Adipocyte (in vitro differentiated cells): ENCODE measurements at regions not wholly inside any gene's neighbourhood (a gene's known extent, or its start where the extent isn't known, plus 50 kb on each side); places are given as distances from the start of the nearest gene placed in this dataset.
"Not testable (repeated sequence)": the region's sequence is repeated elsewhere in the genome, so short reads cannot be mapped to it uniquely, and the experiment has no call there.

Experiments used
- DNase-seq: peaks from one replicate; pipeline ENCODE4 v3.0.0-alpha.2; 2015; ENCODE audit warnings: low read depth
- H3K27me3 ChIP-seq: replicated peaks from 2 replicates; pipeline ENCODE4 v1.7.0; 2013; ENCODE audit warnings: mild to moderate bottlenecking, low read length, moderate library complexity; ENCODE audit not compliant: control insufficient read depth, insufficient read depth
- H3K36me3 ChIP-seq: 2 replicates; pipeline ENCODE4 v1.7.0; 2013; ENCODE audit warnings: low read length, mild to moderate bottlenecking, moderate library complexity; ENCODE audit not compliant: control insufficient read depth, insufficient read depth, severe bottlenecking
- H3K4me1 ChIP-seq: 2 replicates; pipeline ENCODE4 v1.7.0; 2013; ENCODE audit warnings: mild to moderate bottlenecking, low read length, moderate library complexity; ENCODE audit not compliant: control insufficient read depth, insufficient read depth
- H3K4me3 ChIP-seq: 2 replicates; pipeline ENCODE4 v1.7.0; 2013; ENCODE audit warnings: mild to moderate bottlenecking, low read length, moderate library complexity
- H3K9ac ChIP-seq: 2 replicates; pipeline ENCODE4 v1.7.0; 2013; ENCODE audit warnings: mild to moderate bottlenecking, low read length, moderate library complexity
- H3K9me3 ChIP-seq: 2 replicates; pipeline ENCODE4 v1.7.0; 2013; ENCODE audit warnings: mild to moderate bottlenecking, low read length, moderate library complexity; ENCODE audit not compliant: control insufficient read depth

DNA sequence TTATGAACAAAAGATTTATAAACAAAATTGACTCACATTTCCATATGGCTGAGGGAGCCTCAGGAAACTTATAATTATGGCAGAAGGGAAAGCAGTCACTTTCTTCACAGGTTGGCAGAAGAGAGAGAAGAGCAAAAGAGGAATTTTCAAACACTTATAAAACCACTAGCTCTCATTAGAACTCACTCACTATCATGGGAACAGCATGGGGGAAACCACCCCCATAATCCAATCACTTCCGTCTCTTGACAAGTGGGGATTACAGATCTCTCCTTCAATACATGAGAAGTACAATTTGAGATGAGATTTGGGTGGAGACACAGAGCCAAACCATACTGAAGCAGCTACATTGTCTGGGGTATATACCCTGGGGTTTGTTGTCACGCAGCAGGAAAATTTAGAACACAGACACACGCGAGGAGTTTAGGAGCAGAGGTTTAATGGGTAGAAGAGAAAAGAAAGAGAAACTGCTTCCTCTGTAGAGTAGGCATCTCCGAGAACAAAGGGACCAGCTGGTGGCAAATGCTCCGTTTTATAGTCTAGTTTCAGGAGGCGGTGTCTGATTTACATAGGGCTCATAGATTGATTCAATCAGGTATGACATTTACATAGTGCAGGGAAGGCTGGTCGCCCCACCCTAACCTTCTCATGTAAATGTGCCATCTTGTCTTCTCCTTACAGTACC lies 2277.7 kb upstream of the AGA start:
- no peak for DNase-seq
- Histone ChIP-seq H3K9me3 (peaks cover 3% of the 10 kb centered on the region), H3K27me3 (no peaks in the 10 kb centered on the region), H3K4me3 (no peak overlapping the region), H3K4me1 (no peaks in the 10 kb centered on the region), H3K9ac (no peak overlapping the region), H3K36me3 (no peaks in the 10 kb centered on the region)

DNA sequence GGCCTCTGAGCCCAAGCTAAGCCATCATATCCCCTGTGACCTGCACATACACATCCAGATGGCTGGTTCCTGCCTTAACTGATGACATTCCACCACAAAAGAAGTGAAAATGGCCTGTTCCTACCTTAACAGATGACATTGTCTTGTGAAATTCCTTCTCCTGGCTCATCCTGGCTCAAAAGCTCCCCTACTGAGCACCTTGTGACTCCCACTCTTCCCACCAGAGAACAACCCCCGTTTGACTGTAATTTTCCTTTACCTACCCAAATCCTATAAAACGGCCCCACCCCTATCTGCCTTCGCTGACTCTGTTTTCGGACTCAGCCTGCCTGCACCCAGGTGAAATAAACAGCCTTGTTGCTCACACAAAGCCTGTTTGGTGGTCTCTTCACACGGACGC lies 2284.3 kb upstream of the AGA start:
- H3K9me3 ChIP-seq, H3K27me3 ChIP-seq, H3K4me3 ChIP-seq, H3K9ac ChIP-seq, H3K4me1 ChIP-seq, H3K36me3 ChIP-seq, DNase-seq: not testable (repeated sequence)

GRCh38 chr4:179728305-179728704 lies 2286.1 kb upstream of the AGA start:
- no peaks in the 10 kb centered on the region for H3K9me3 ChIP-seq
- DNase-seq, result no peak
- no peaks in the 10 kb centered on the region for H3K36me3 ChIP-seq
- H3K27me3 ChIP-seq, result no peaks in the 10 kb centered on the region
- H3K4me3 ChIP-seq, result no peak overlapping the region
- no peaks in the 10 kb centered on the region for H3K4me1 ChIP-seq
- no peak overlapping the region for H3K9ac ChIP-seq

DNA sequence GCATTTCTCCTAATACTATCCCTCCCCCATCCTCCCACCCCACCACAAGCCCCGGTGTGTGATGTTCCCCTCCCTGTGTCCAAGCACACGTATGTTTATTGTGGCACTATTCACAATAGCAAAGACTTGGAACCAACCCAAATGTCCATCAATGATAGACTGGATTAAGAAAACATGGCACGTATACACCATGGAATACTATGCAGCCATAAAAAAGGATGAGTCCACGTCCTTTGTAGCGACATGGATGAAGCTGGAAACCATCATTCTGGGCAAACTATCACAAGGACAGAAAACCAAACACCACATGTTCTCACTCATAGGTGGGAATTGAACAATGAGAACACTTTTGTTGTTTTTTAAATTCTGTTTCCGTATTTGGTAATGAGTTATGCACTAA lies 2294.6 kb upstream of the AGA start:
- H3K27me3 ChIP-seq, H3K9ac ChIP-seq, H3K4me3 ChIP-seq, H3K9me3 ChIP-seq, H3K4me1 ChIP-seq, DNase-seq, H3K36me3 ChIP-seq: not testable (repeated sequence)

- Histone ChIP-seq H3K9ac (no peak overlapping the region), H3K4me1 (no peaks in the 10 kb centered on the region), H3K4me3 (no peak overlapping the region), H3K9me3 (no peaks in the 10 kb centered on the region), H3K27me3 (no peaks in the 10 kb centered on the region), H3K36me3 (no peaks in the 10 kb centered on the region)
- no peak for DNase-seq
These were observed 2296.6 kb upstream of the AGA start for GRCh38 chr4:179738822-179739221.

DNA sequence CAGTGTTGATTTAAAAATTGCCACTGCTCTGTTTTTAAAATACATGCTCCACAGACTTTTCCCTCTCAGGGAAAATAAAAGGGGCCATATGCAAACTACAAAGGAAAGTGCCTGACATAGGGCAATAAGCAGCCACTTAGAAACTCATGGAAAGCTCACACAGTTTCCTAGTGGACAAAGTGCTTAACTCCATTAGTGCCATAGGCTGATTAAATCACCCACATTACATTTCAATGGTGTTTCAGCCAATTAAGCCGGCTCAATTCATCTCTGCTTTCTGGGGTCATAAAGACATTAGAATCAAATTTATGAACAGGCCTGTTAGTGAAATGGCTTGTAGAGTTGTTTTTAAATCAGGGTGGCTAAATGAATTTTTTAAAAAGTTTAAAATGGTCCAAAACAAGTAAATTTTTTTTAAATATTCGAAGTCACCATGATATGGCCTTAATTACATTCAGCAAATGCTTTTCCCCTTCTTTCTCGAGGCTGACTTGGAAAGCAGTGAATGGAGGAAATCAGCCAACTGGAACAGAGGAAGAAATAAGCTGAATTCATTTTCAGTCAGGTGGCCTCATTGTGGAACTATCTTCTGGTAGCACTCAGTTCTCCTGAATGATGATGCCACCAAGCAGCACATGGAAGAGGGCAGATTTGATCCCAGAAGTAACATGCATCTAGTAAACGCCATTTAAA lies 2305.1 kb upstream of the AGA start:
- no peak for DNase-seq
- Histone ChIP-seq H3K9ac (no peak overlapping the region), H3K27me3 (no peaks in the 10 kb centered on the region), H3K9me3 (peaks cover 8% of the 10 kb centered on the region), H3K4me3 (no peak overlapping the region), H3K4me1 (no peaks in the 10 kb centered on the region), H3K36me3 (no peaks in the 10 kb centered on the region)

GRCh38 chr4:179748837-179749236 lies 2306.6 kb upstream of the AGA start:
- Histone ChIP-seq H3K4me1 (no peaks in the 10 kb centered on the region), H3K9ac (no peak overlapping the region), H3K36me3 (no peaks in the 10 kb centered on the region), H3K9me3 (peaks cover 8% of the 10 kb centered on the region), H3K4me3 (no peak overlapping the region), H3K27me3 (no peaks in the 10 kb centered on the region)
- DNase-seq, result no peak

- Histone ChIP-seq H3K27me3 (no peaks in the 10 kb centered on the region), H3K36me3 (no peaks in the 10 kb centered on the region), H3K4me3 (no peak overlapping the region), H3K9me3 (peaks cover 8% of the 10 kb centered on the region), H3K9ac (no peak overlapping the region), H3K4me1 (no peaks in the 10 kb centered on the region)
- DNase-seq, result no peak
These were observed 2308.1 kb upstream of the AGA start for GRCh38 chr4:179750374-179750773.

DNA sequence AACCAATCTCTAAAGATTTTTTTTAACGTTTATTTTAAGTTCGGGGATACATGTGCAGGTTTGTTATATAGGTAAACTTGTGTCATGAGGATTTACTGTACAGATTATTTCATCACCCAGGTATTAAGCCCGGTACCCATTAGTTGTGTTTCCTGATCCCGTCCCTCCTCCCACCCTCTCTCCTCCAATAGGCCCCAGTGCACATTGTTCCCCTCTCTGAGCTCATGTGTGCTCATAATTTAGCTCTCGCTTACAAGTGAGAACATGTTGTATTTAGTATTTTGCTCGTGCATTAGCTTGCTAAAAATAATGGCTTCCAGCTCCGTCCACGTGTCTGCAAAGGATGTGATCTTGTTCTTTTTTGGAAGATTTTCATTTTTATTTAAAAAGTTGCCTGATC lies 2309.4 kb upstream of the AGA start:
- Histone ChIP-seq H3K9me3 (peaks cover 8% of the 10 kb centered on the region), H3K27me3 (no peaks in the 10 kb centered on the region), H3K9ac (no peak overlapping the region), H3K36me3 (no peaks in the 10 kb centered on the region), H3K4me1 (no peaks in the 10 kb centered on the region), H3K4me3 (no peak overlapping the region)
- no peak for DNase-seq

DNA sequence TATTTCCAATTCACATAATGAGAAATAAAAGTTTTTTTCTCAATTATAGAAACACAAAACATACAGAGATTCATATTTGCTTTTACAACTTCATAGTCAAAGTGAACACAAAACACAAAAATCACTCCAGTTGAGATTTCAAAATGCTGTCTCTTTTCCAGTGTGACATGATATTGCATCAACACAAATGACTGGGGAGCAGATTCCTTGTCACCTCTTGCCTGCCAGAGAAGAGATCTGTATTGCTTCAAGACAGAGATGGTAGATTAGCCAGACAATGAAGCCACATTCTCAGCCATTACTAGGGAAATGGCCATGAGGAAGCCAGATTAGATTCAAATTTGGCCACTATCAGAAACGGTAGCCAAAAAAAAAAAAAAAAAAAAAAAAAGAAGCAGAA lies 2313.1 kb upstream of the AGA start:
- Histone ChIP-seq H3K4me1 (no peaks in the 10 kb centered on the region), H3K9me3 (peaks cover 4% of the 10 kb centered on the region), H3K4me3 (no peak overlapping the region), H3K36me3 (no peaks in the 10 kb centered on the region), H3K9ac (no peak overlapping the region), H3K27me3 (no peaks in the 10 kb centered on the region)
- DNase-seq, result peak; percentile 28

GRCh38 chr4:179757641-179758040 lies 2315.4 kb upstream of the AGA start:
- Histone ChIP-seq H3K4me1 (no peaks in the 10 kb centered on the region), H3K27me3 (no peaks in the 10 kb centered on the region), H3K9me3 (no peaks in the 10 kb centered on the region), H3K4me3 (no peak overlapping the region), H3K9ac (no peak overlapping the region), H3K36me3 (no peaks in the 10 kb centered on the region)
- no peak for DNase-seq

DNA sequence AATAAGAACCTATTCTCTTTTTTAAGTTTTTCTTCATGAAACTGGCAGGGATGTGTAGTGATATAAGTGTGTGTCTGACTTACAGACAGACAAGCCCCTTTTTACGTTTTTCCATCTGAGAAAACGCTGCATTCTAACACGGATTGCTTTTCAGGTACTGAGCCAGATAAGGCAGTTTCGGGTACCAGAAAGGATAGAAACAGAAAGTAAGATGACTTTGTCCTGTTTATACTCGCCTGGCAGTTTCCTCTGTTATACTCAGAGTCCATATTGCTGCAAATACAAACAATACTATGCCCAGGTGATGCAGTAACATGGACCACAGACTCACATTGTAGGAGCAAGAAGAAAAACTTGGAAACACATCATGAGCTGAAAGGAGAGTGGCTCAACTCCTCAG lies 2320.6 kb upstream of the AGA start:
- no peaks in the 10 kb centered on the region for H3K4me1 ChIP-seq
- DNase-seq, result no peak
- H3K36me3 ChIP-seq, result no peaks in the 10 kb centered on the region
- no peaks in the 10 kb centered on the region for H3K27me3 ChIP-seq
- H3K9me3 ChIP-seq, result no peaks in the 10 kb centered on the region
- H3K4me3 ChIP-seq, result no peak overlapping the region
- no peak overlapping the region for H3K9ac ChIP-seq
